Esophagus muscularis mucosa (tissue), 3 donors: ENCODE measurements at regions not wholly inside any gene's neighbourhood (a gene's known extent, or its start where the extent isn't known, plus 50 kb on each side); places are given as distances from the start of the nearest gene placed in this dataset.
"Not testable (repeated sequence)": the region's sequence is repeated elsewhere in the genome, so short reads cannot be mapped to it uniquely, and the experiment has no call there.

ENCODE experiments used
- CTCF ChIP-seq, 3 experiments: fragments of 200-600 bp in 2 of 3; fragments of 450-650 bp in 1 of 3; sonication (generic) in 2 of 3; IDR thresholded peaks; one replicate each; pipeline ENCODE4 v1.5.1; 2017 to 2019; ENCODE audit warnings: antibody characterized with exemption in 3 of 3, mild to moderate bottlenecking in 2 of 3, moderate library complexity in 1 of 3
- POLR2A ChIP-seq: fragments of 450-650 bp; IDR thresholded peaks from one replicate; pipeline ENCODE4 v1.6.1; 2017; ENCODE audit warnings: antibody characterized with exemption, moderate library complexity, mild to moderate bottlenecking, low read depth

DNA sequence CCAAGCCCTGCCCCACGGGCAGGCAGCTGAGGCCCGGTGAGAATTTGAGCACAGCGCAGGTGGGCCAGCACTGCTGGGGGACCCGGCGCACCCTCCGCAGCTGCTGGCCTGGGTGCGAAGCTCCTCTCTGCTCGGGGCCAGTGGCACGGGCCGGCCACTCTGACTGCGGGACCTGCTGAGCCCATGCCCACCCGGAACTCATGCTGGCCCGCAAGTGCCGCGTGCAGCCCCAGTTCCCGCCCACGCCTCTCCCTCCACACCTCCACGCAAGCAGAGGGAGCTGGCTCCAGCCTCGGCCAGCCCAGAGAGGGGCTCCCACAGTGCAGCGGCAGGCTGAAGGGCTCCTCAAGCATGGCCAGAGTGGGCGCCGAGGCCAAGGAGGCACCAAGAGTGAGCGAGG is 190.1 kb upstream of the IGFBP7 start:
- not testable (repeated sequence) for TF ChIP-seq CTCF (IDR thresholded peaks at IDR 0.05); POLR2A
